OCI-LY3 (cell line): ENCODE measurements at regions not wholly inside any gene's neighbourhood (a gene's known extent, or its start where the extent isn't known, plus 50 kb on each side); places are given as distances from the start of the nearest gene placed in this dataset.

Experiments
- EZH2phosphoT487 ChIP-seq: fragments of 200-600 bp; shearing (Covaris generic); IDR thresholded peaks from 2 replicates; pipeline ENCODE4 v1.6.1; 2018; ENCODE audit warnings: antibody characterized with exemption, mixed run types, low read depth
- TF ChIP-seq, protein P1 (sequence below): fragments of 200-600, 300-600 bp; sonication (generic); IDR thresholded peaks from 2 replicates; pipeline ENCODE4 v1.5.1; 2014; ENCODE audit warnings: antibody characterized with exemption, low read length, low read depth

DNA sequence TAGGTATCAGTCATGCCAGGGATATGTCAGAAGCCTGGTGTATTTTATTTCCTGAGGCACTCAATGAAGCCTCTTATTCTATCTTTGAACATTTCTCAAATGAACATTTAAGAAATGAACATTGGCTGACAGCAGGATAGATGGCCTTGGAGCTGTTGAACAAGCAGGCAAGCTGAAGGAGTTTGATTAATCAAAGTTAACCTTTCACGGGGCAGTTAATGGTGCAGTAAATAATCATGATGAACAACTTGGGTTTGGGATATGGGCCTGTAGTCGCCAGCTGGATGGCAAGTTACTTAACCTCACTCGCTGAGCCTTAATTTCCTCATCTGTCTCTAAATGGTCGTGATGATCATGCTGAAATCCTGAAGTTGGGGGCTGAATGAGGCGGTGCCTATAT is 333.0 kb downstream of the SFMBT2 start:
- TF ChIP-seq EZH2phosphoT487 = no peak
- TF ChIP-seq, protein P1, sequence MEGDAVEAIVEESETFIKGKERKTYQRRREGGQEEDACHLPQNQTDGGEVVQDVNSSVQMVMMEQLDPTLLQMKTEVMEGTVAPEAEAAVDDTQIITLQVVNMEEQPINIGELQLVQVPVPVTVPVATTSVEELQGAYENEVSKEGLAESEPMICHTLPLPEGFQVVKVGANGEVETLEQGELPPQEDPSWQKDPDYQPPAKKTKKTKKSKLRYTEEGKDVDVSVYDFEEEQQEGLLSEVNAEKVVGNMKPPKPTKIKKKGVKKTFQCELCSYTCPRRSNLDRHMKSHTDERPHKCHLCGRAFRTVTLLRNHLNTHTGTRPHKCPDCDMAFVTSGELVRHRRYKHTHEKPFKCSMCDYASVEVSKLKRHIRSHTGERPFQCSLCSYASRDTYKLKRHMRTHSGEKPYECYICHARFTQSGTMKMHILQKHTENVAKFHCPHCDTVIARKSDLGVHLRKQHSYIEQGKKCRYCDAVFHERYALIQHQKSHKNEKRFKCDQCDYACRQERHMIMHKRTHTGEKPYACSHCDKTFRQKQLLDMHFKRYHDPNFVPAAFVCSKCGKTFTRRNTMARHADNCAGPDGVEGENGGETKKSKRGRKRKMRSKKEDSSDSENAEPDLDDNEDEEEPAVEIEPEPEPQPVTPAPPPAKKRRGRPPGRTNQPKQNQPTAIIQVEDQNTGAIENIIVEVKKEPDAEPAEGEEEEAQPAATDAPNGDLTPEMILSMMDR = no peak
